Esophagus squamous epithelium (tissue), 5 donors: ENCODE measurements at regions not wholly inside any gene's neighbourhood (a gene's known extent, or its start where the extent isn't known, plus 50 kb on each side); places are given as distances from the start of the nearest gene placed in this dataset.
"Not testable (repeated sequence)": the region's sequence is repeated elsewhere in the genome, so short reads cannot be mapped to it uniquely, and the experiment has no call there.

Source experiments
- DNase-seq: peaks from one replicate; lab custom pipeline; 2025; lab: John Stamatoyannopoulos, UW
- H3K27ac ChIP-seq, 4 donors: fragments of 200-600 bp; sonication (generic); one replicate each; pipeline ENCODE4 v1.5.1; 2016 to 2019; ENCODE audit warnings: mild to moderate bottlenecking in 1 of 4
- H3K27me3 ChIP-seq, 4 donors: fragments of 200-600 bp; sonication (generic); 1 replicate in 3 of 4; 2 replicates in 1 of 4; pipeline versions ENCODE4 v1.5.1 to v1.6.0; 2017 to 2021; ENCODE audit warnings: antibody characterized with exemption in 1 of 4
- H3K36me3 ChIP-seq, 3 donors: fragments of 200-600 bp; sonication (generic); one replicate each; pipeline ENCODE4 v1.5.1; 2016 to 2019
- H3K4me1 ChIP-seq, 3 donors: fragments of 200-600 bp; sonication (generic); one replicate each; pipeline ENCODE4 v1.5.1; 2017 to 2019
- H3K4me3 ChIP-seq, 4 donors: fragments of 200-600 bp; sonication (generic); 1 replicate in 3 of 4; 2 replicates in 1 of 4; pipeline ENCODE4 v1.5.1; 2016 to 2019; ENCODE audit warnings: mild to moderate bottlenecking in 2 of 4, moderate library complexity in 1 of 4
- H3K9me3 ChIP-seq, 3 donors: fragments of 200-600 bp; sonication (generic); one replicate each; pipeline ENCODE4 v1.5.1; 2016 to 2019
- POLR2A ChIP-seq, 4 donors: fragments of 450-650 bp; IDR thresholded peaks; one replicate each; pipeline ENCODE4 v1.6.1; 2017; ENCODE audit warnings: antibody characterized with exemption in 4 of 4, mild to moderate bottlenecking in 4 of 4, moderate library complexity in 3 of 4
- WGBS, 2 donors: methylation state at CpG; one replicate each; pipeline ENCODE4 v1.1.5; 2018; 5-methylcytosine and 5-hydroxymethylcytosine counted together
- intact Hi-C: fragments of 100-400 bp; cut with DNase I; formaldehyde crosslinking; loops from one replicate; pipeline ENCODE4 v1.15.0; 2022
- TF ChIP-seq, protein P1 (sequence below), 6 experiments: fragments of 450-650 bp in 4 of 6; fragments of 200-600 bp in 2 of 6; sonication (generic) in 2 of 6; IDR thresholded peaks; one replicate each; pipeline ENCODE4 v1.5.1; 2016 to 2019; ENCODE audit warnings: antibody characterized with exemption in 6 of 6, mild to moderate bottlenecking in 4 of 6, moderate library complexity in 4 of 6
- donor health status: DM: yes; HTN: yes; CAD: no.

DNA sequence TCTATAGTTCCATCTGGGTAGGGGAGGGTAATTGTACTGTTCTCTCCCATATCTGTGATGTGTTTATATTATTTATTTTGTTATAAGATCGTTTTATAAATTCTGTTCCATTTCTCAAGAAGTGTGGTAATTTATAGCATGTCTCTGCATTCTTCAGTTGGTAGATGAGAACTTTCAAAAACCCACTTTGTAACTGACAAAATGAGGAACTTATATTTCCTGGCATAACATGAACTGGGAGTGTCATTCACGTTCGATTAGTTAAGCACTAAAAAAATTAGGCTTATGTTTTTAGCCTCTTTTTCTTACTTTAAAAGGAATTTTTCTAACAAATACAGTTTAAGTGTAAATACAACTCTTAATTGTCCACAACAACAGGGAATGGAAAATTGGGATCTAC is 230.8 kb downstream of the CGGBP1 start:
- no peak overlapping the region for H3K27ac ChIP-seq
- H3K4me1 ChIP-seq = no peaks in the 10 kb centered on the region
- WGBS, 2 donors = 37 to 47% methylated on average over 3 of the region's 3 CpGs
- no peak for DNase-seq
- no peak overlapping the region for H3K4me3 ChIP-seq
- intact Hi-C loops = no loop called here
- H3K9me3 ChIP-seq = no peaks in the 10 kb centered on the region
- TF ChIP-seq, protein P1, sequence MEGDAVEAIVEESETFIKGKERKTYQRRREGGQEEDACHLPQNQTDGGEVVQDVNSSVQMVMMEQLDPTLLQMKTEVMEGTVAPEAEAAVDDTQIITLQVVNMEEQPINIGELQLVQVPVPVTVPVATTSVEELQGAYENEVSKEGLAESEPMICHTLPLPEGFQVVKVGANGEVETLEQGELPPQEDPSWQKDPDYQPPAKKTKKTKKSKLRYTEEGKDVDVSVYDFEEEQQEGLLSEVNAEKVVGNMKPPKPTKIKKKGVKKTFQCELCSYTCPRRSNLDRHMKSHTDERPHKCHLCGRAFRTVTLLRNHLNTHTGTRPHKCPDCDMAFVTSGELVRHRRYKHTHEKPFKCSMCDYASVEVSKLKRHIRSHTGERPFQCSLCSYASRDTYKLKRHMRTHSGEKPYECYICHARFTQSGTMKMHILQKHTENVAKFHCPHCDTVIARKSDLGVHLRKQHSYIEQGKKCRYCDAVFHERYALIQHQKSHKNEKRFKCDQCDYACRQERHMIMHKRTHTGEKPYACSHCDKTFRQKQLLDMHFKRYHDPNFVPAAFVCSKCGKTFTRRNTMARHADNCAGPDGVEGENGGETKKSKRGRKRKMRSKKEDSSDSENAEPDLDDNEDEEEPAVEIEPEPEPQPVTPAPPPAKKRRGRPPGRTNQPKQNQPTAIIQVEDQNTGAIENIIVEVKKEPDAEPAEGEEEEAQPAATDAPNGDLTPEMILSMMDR (IDR thresholded peaks at IDR 0.05) = no peak
- no peak for TF ChIP-seq POLR2A (IDR thresholded peaks at IDR 0.05)
- H3K36me3 ChIP-seq = no peaks in the 10 kb centered on the region
- H3K27me3 ChIP-seq = no peaks in the 10 kb centered on the region

DNA sequence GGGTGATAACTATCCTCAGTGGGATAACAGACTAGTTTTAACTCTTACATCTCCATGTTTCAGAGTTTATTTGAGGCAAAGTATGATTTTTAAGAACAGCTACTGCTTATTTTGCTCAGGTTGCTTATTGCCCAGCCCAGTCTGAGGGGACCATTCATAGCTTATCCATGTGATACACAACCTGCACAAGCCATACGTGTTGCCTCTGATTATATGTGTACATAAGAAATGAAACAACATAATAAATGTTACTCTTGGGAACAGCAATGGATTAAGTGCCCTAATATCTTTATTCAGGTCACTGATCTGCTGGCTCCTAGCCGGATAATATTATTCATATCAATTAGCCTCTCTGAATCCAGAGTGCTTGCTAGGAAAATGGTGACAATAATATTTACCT is 236.2 kb downstream of the CGGBP1 start:
- no peak for TF ChIP-seq POLR2A (IDR thresholded peaks at IDR 0.05)
- TF ChIP-seq, protein P1 (IDR thresholded peaks at IDR 0.05) = no peak
- Histone ChIP-seq H3K36me3 (no peaks in the 10 kb centered on the region), H3K27me3 (no peaks in the 10 kb centered on the region), H3K4me1 (no peaks in the 10 kb centered on the region), H3K9me3 (no peaks in the 10 kb centered on the region), H3K4me3 (no peak overlapping the region), H3K27ac (no peak overlapping the region)
- intact Hi-C loops = no loop called here
- DNase-seq = no peak
- WGBS, 2 donors = 56 to 63% methylated on average over 2 of the region's 2 CpGs

DNA sequence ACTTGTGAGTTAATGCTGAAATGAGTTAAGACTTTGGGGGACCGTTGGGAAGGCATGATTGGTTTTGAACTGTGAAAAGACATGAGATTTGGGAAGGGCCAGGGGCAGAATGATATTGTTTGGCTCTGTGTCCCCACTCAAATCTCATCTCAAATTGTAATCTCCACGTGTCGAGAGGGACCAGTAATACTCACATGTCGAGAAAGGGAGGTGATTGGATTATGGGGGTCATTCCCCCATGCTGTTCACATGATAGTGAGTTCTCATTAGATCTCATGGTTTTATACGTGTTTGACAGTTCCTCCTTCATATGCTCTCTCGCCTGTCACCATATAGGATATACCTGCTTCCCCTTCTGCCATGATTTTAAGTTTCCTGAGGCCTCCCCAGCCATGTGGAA is 245.3 kb downstream of the CGGBP1 start:
- H3K36me3 ChIP-seq, DNase-seq, H3K9me3 ChIP-seq, H3K4me3 ChIP-seq, H3K4me1 ChIP-seq, intact Hi-C loops, H3K27me3 ChIP-seq, H3K27ac ChIP-seq: not testable (repeated sequence)
- 51 to 70% methylated on average over 6 of the region's 6 CpGs for WGBS, 2 donors

DNA sequence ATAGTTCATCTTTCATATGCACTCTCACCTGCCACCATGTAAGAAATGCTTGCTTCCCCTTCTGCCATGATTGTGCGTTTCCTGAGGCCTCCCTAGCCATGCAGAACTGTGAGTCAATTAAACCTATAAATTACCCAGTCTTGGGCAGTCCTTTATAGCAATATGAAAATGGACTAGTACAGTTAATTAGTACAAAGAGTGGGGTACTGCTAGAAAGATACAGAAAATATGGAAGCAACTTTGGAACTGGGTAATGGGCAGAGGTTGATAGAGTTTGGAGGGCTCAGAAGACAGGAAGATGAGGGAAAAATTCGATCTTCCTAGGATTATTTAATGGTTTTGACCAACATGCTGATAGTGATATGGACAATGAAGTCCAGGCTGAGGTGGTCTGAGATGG is 246.9 kb downstream of the CGGBP1 start:
- no peaks in the 10 kb centered on the region for H3K36me3 ChIP-seq
- DNase-seq = no peak
- intact Hi-C loops = no loop called here
- no peaks in the 10 kb centered on the region for H3K4me1 ChIP-seq
- H3K4me3 ChIP-seq = no peak overlapping the region
- H3K27ac ChIP-seq = no peak overlapping the region
- no peaks in the 10 kb centered on the region for H3K27me3 ChIP-seq
- no peaks in the 10 kb centered on the region for H3K9me3 ChIP-seq
- 39 to 45% methylated on average over 2 of the region's 2 CpGs for WGBS, 2 donors
- TF ChIP-seq, protein P1 (IDR thresholded peaks at IDR 0.05) = no peak
- TF ChIP-seq POLR2A (IDR thresholded peaks at IDR 0.05) = no peak

DNA sequence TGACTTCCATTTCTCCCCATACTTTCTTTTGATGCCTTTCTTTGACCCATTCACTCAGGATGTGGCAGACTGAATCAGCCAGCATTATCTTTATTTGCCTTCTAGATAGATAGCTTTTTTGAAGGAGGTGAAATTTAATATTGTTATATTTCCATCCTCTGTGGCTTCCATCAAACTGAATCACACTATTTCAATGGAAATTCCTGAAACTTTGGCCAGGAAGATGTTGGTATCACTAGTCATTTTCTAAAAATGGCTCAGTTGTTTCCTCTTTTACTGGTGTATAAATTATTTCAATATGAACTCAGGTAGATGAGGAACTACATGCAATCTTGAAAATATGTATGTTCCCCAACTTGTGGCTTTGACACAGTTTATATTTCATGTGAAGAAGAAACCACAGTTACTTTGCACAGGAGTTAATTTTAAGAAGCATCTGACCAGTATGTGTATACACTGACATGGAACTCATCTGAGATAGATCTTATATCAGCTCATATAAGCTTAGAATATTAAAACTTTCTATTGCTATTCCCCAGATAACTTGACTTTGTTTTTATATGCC is 248.3 kb downstream of the CGGBP1 start:
- Histone ChIP-seq H3K9me3 (no peaks in the 10 kb centered on the region), H3K27me3 (no peaks in the 10 kb centered on the region), H3K4me3 (no peak overlapping the region), H3K4me1 (no peaks in the 10 kb centered on the region), H3K36me3 (no peaks in the 10 kb centered on the region), H3K27ac (no peak overlapping the region)
- intact Hi-C loops = no loop called here
- no peak for TF ChIP-seq POLR2A (IDR thresholded peaks at IDR 0.05)
- TF ChIP-seq, protein P1 (IDR thresholded peaks at IDR 0.05) = no peak
- no peak for DNase-seq

DNA sequence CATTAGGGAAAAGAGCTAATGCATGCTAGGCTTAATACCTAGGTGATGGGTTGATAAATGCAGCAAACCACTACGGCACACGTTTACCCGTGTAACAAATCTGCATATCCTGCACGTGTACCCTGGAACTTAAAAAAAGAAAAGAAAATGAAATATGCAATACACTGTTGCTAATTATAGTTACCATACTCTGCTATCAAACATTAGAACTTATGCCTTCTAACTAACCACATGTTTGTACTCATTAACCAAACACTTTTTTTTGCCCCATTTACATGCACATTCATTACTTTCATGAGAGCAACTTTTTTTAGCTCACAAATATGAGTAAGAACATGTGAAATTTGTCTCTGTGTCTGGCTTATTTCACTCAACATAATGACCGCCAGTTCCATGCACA is 253.1 kb downstream of the CGGBP1 start:
- H3K4me1 ChIP-seq = no peaks in the 10 kb centered on the region
- DNase-seq = no peak
- H3K4me3 ChIP-seq = no peak overlapping the region
- H3K27ac ChIP-seq = no peak overlapping the region
- no peaks in the 10 kb centered on the region for H3K36me3 ChIP-seq
- intact Hi-C loops = no loop called here
- H3K27me3 ChIP-seq = no peaks in the 10 kb centered on the region
- TF ChIP-seq, protein P1 (IDR thresholded peaks at IDR 0.05) = no peak
- WGBS, 2 donors = 69 to 72% methylated on average over 5 of the region's 5 CpGs
- no peaks in the 10 kb centered on the region for H3K9me3 ChIP-seq
